Right lobe of liver (tissue), 6 donors: ENCODE measurements at regions not wholly inside any gene's neighbourhood (a gene's known extent, or its start where the extent isn't known, plus 50 kb on each side); places are given as distances from the start of the nearest gene placed in this dataset.

Source experiments
- ATAC-seq, 4 donors: fragments of 200-7000 bp; cut with Tn5 transposase; one replicate each; pipeline ENCODE4 v1.9.1; 2020; ENCODE audit warnings: mild to moderate bottlenecking in 4 of 4, moderate library complexity in 4 of 4
- DNase-seq, 3 donors: peaks; one replicate each; pipeline ENCODE4 v3.0.0-alpha.2; 2020
- H3K27ac ChIP-seq, 3 donors: fragments of 200-600 bp; one replicate each; pipeline ENCODE4 v1.8.0; 2022
- H3K27me3 ChIP-seq, 2 donors: fragments of 200-600 bp; one replicate each; pipeline ENCODE4 v1.8.0; 2022
- H3K36me3 ChIP-seq, 4 donors: fragments of 200-600 bp; sonication (generic) in 1 of 4; one replicate each; pipeline versions ENCODE4 v1.5.1 to v1.8.0; 2017 to 2022; ENCODE audit warnings: control low read depth in 1 of 4
- H3K4me1 ChIP-seq, 4 donors: fragments of 200-600 bp; sonication (generic) in 1 of 4; one replicate each; pipeline versions ENCODE4 v1.5.1 to v1.8.0; 2017 to 2022; ENCODE audit warnings: control low read depth in 1 of 4
- H3K4me3 ChIP-seq, 3 donors: fragments of 200-600 bp; one replicate each; pipeline ENCODE4 v1.8.0; 2022
- H3K9me3 ChIP-seq, 4 donors: fragments of 200-600 bp; sonication (generic) in 1 of 4; one replicate each; pipeline versions ENCODE4 v1.5.1 to v1.8.0; 2017 to 2022; ENCODE audit warnings: control low read depth in 1 of 4
- CTCF ChIP-seq, 4 donors: fragments of 200-600 bp in 3 of 4; fragments of 450-650 bp in 1 of 4; IDR thresholded peaks; one replicate each; pipeline versions ENCODE4 v1.5.1 to v1.8.0; 2016 to 2022; ENCODE audit warnings: antibody characterized with exemption in 4 of 4, mild to moderate bottlenecking in 2 of 4
- POLR2A ChIP-seq: fragments of 450-650 bp; IDR thresholded peaks from one replicate; pipeline ENCODE4 v1.6.1; 2017; ENCODE audit warnings: antibody characterized with exemption, mild to moderate bottlenecking
- WGBS: methylation state at CpG from one replicate; pipeline ENCODE4 v1.1.6; 2018; ENCODE audit warnings: low coverage, low lambda C conversion rate; ENCODE audit not compliant: insufficient coverage; ENCODE audit errors: missing lambda C conversion rate; 5-methylcytosine and 5-hydroxymethylcytosine counted together
- intact Hi-C, 2 donors: fragments of 100-400 bp; cut with DNase I; formaldehyde crosslinking; loops; one replicate each; pipeline versions ENCODE4 v1.11.2 to v1.14.1; 2022
- donor health status: DM: no; HTN: yes; CAD: no.
- donor health status: DM: no; HTN: no; CAD: no.
- donor health status: DM: no; HTN: no; CAD: no.
- donor health status: DM: no; HTN: yes; CAD: no.
- donor health status: DM: no; HTN: yes; CAD: no.

GRCh38 chr21:41576013-41576615, 68.2 kb upstream of the TMPRSS2 start:
- intact Hi-C loops, result no loop called here
- Histone ChIP-seq H3K4me1 (peaks cover 0 to 40% (median 12%) of the 10 kb centered on the region in 4 donors), H3K27me3 (no peaks in the 10 kb centered on the region), H3K4me3 (no peak overlapping the region), H3K27ac (peak overlapping the region in 1 of 3 donors; percentile 38), H3K36me3 (no peaks in the 10 kb centered on the region), H3K9me3 (peaks cover 0 to 3% (median 0%) of the 10 kb centered on the region in 4 donors)
- DNase-seq (peak in 1 of 3 donors; percentile 78), ATAC-seq (peak; percentile 39 to 73 (median 57))
- 51% methylated on average over 3 of the region's 4 CpGs for WGBS
- TF ChIP-seq POLR2A (no peak), CTCF (IDR thresholded peaks at IDR 0.05) (no peak)

- DNase-seq, result no peak
- Histone ChIP-seq H3K36me3 (no peaks in the 10 kb centered on the region), H3K9me3 (peaks cover 0 to 3% (median 0%) of the 10 kb centered on the region in 4 donors), H3K27me3 (no peaks in the 10 kb centered on the region), H3K4me1 (peaks cover 0 to 35% (median 12%) of the 10 kb centered on the region in 4 donors), H3K4me3 (no peak overlapping the region), H3K27ac (peak overlapping the region in 2 of 3 donors; percentile 45 to 63)
- TF ChIP-seq CTCF (IDR thresholded peaks at IDR 0.05) (no peak), POLR2A (no peak)
- intact Hi-C loops, result no loop called here
- WGBS, result 32% methylated on average over 5 of the region's 5 CpGs
- peak; percentile 78 to 90 (median 84) for ATAC-seq
Measured at GRCh38 chr21:41573902-41574690, 66.1 kb upstream of the TMPRSS2 start.

GRCh38 chr21:41571938-41572510, 64.1 kb upstream of the TMPRSS2 start:
- H3K4me3 ChIP-seq, result no peak overlapping the region
- DNase-seq (no peak), ATAC-seq (peak; percentile 12 to 58 (median 13))
- intact Hi-C loops, result no loop called here
- H3K9me3 ChIP-seq, result no peaks in the 10 kb centered on the region
- H3K4me1 ChIP-seq, result peaks cover 0 to 28% (median 12%) of the 10 kb centered on the region in 4 donors
- no peak overlapping the region for H3K27ac ChIP-seq
- H3K27me3 ChIP-seq, result no peaks in the 10 kb centered on the region
- H3K36me3 ChIP-seq, result no peaks in the 10 kb centered on the region
- TF ChIP-seq CTCF (IDR thresholded peaks at IDR 0.05) (no peak), POLR2A (no peak)

- ATAC-seq (no peak), DNase-seq (no peak)
- WGBS, result 62% methylated on average over 7 of the region's 7 CpGs
- intact Hi-C loops, result no loop called here
- no peaks in the 10 kb centered on the region for H3K36me3 ChIP-seq
- no peaks in the 10 kb centered on the region for H3K27me3 ChIP-seq
- H3K4me3 ChIP-seq, result no peak overlapping the region
- no peak overlapping the region for H3K27ac ChIP-seq
- TF ChIP-seq POLR2A (no peak), CTCF (IDR thresholded peaks at IDR 0.05) (no peak)
- H3K4me1 ChIP-seq, result peaks cover 0 to 20% (median 10%) of the 10 kb centered on the region in 4 donors
- H3K9me3 ChIP-seq, result no peaks in the 10 kb centered on the region
Measured at GRCh38 chr21:41570791-41571355, 62.9 kb upstream of the TMPRSS2 start.
